ENCODE measurements at regions not wholly inside any gene's neighbourhood (a gene's known extent, or its start where the extent isn't known, plus 50 kb on each side); places are given as distances from the start of the nearest gene placed in this dataset.

DNA sequence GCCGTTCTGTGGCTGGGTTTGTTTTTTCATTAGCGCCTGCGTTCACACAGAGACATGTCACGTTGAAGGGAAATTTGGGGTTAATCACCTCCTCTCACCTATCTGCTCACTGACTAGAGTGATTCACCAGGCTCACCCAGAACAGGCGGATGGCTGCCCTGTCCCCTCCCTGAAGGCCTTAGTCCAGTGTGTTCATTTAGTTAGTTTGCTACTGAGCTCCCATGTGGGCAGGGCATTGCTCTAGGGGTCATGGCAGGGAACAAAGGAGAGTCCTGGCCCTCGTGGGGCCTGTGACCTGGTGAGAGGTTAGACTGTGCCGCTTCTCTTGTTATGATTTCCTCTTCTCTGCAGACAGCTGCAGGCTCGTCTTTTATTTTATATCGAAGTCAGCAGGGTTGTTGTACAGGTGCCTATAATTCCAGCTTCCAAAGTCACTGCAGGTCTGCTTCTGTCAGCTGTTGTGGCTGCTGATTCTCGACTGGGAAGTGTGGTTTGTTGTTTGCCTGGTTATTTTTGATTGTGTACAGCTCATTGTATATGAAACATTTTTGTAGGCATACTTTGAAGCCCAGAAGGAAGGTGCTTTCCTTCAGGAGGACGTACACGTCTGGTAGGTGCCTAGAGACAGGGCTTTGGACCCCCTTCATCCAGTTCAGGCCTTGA lies 73.4 kb upstream of the GSE1 start (continued):
- TF ChIP-seq, protein P1, sequence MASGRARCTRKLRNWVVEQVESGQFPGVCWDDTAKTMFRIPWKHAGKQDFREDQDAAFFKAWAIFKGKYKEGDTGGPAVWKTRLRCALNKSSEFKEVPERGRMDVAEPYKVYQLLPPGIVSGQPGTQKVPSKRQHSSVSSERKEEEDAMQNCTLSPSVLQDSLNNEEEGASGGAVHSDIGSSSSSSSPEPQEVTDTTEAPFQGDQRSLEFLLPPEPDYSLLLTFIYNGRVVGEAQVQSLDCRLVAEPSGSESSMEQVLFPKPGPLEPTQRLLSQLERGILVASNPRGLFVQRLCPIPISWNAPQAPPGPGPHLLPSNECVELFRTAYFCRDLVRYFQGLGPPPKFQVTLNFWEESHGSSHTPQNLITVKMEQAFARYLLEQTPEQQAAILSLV (CRISPR knock-in tag; IDR thresholded peaks at IDR 0.05; ENCODE audit: borderline replicate concordance): 0 out of 2 replicates have a peak, but pooled peaks have one; percentile 45
- peak; percentile 39; the same call in 1 of the 2 replicates for TF ChIP-seq MEF2D (CRISPR knock-in tag; IDR thresholded peaks at IDR 0.05)

DNA sequence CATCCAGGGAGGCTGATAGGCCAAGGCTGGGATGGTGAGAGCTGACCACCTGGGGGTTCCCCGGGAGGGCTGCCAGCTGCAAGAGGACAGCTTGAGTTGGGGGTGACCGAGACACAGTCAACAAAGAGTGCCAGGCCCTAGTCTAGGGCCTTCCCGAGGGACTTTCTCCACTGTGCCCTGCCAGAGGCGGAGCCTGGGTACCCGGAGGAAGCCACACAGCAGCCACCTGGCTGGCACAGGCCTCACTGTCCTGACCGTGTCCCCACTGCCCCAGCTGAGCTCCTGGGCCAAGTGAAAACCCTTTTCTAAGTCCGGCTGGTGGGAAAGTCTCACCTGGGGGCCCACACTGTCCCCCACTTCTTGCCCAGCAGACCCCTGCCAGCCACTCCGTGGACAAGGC lies 71.9 kb upstream of the GSE1 start:
- POLR2A ChIA-PET: interaction anchor here (1.6 to 8.4 kb wide), 3 partner anchors 11 to 92 kb away, joined by 3 to 227 read pairs (median 145); no protein-coding TSS in a partner anchor
- H4K20me1 ChIP-seq (ENCODE audit: insufficient read depth, low read length): no peaks in the 10 kb centered on the region
- H3K36me3 ChIP-seq (replicated peaks in 1 of 2; ENCODE audit: control insufficient read depth in 1 of 2, insufficient read depth in 2 of 2, low read length in 2 of 2): no peaks in the 10 kb centered on the region
- H3K9me3 ChIP-seq (ENCODE audit: low read length): no peaks in the 10 kb centered on the region
- no TSS peak for BruUV-seq (replicated peaks)
- no peak overlapping the region for H3K27ac ChIP-seq (ENCODE audit: extremely low read length, insufficient read depth, low read length)
- no peak overlapping the region for H3K4me2 ChIP-seq (ENCODE audit: low read depth, low read length)
- peaks cover 77% of the 10 kb centered on the region for H3K4me1 ChIP-seq (ENCODE audit: insufficient read depth, low read length)
- 93% methylated on average over 6 of the region's 8 CpGs for WGBS (ENCODE audit: low lambda C conversion rate)
- H2AFZ ChIP-seq (ENCODE audit: low read length): no peak overlapping the region
- TF ChIP-seq SCMH1 (CRISPR knock-in tag; IDR thresholded peaks at IDR 0.05; ENCODE audit: borderline replicate concordance) (no peak), ZNF709 (CRISPR knock-in tag; IDR thresholded peaks at IDR 0.05) (no peak), ZFP1 (CRISPR knock-in tag; IDR thresholded peaks at IDR 0.05) (no peak)
- TF ChIP-seq, protein P2, sequence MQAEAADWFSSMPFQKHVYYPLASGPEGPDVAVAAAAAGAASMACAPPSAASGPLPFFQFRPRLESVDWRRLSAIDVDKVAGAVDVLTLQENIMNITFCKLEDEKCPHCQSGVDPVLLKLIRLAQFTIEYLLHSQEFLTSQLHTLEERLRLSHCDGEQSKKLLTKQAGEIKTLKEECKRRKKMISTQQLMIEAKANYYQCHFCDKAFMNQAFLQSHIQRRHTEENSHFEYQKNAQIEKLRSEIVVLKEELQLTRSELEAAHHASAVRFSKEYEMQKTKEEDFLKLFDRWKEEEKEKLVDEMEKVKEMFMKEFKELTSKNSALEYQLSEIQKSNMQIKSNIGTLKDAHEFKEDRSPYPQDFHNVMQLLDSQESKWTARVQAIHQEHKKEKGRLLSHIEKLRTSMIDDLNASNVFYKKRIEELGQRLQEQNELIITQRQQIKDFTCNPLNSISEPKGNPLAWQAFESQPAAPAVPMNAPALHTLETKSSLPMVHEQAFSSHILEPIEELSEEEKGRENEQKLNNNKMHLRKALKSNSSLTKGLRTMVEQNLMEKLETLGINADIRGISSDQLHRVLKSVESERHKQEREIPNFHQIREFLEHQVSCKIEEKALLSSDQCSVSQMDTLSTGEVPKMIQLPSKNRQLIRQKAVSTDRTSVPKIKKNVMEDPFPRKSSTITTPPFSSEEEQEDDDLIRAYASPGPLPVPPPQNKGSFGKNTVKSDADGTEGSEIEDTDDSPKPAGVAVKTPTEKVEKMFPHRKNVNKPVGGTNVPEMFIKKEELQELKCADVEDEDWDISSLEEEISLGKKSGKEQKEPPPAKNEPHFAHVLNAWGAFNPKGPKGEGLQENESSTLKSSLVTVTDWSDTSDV (CRISPR knock-in tag; IDR thresholded peaks at IDR 0.05): 0 out of 2 replicates have a peak, but pooled peaks have one; percentile 23
- intact Hi-C loops (cut with micrococcal nuclease; ENCODE audit: unreplicated experiment): no loop called here
- FAIRE-seq: no peak
- in situ Hi-C loops (cut with HindIII; ENCODE audit: extremely low pct_ligation_motif_present, low pct_unique_long_range_greater_than_20kb): no loop called here
- CTCF ChIA-PET (ENCODE audit: low intra/inter-chr PET ratio, low total read pairs): no interaction called here
- no peaks in the 10 kb centered on the region for H3K27me3 ChIP-seq (ENCODE audit: control insufficient read depth in 1 of 2, insufficient read depth in 2 of 2, low read length in 2 of 2)
- no peak for DNase-seq (ENCODE audit: low spot score)
- H3K9ac ChIP-seq (ENCODE audit: insufficient read depth, low read depth, low read length): no peak overlapping the region
- H3K4me3 ChIP-seq (replicated peaks in 1 of 3; ENCODE audit: insufficient read depth in 1 of 3, low read depth in 2 of 3, low read length in 3 of 3): no peak overlapping the region
- peaks cover 11% of the 10 kb centered on the region for H3K79me2 ChIP-seq (ENCODE audit: insufficient read depth, low read length)
- ATAC-seq: no peak
